GM19043 (cell line): ENCODE measurements at regions not wholly inside any gene's neighbourhood (a gene's known extent, or its start where the extent isn't known, plus 50 kb on each side); places are given as distances from the start of the nearest gene placed in this dataset.
"Not testable (repeated sequence)": the region's sequence is repeated elsewhere in the genome, so short reads cannot be mapped to it uniquely, and the experiment has no call there.

Source experiments
- ATAC-seq: cut with Tn5 transposase; IDR thresholded peaks from one replicate; pipeline ENCODE4 v1.9.1; 2021; ENCODE audit warnings: low read depth; ENCODE audit not compliant: unreplicated experiment

- ATAC-seq = peak; percentile 49
Observed at GRCh38 chrY:26167332-26167731, 545.4 kb downstream of the CDY1 start.

GRCh38 chrY:26179326-26179725, 557.4 kb downstream of the CDY1 start:
- ATAC-seq = not testable (repeated sequence)

DNA sequence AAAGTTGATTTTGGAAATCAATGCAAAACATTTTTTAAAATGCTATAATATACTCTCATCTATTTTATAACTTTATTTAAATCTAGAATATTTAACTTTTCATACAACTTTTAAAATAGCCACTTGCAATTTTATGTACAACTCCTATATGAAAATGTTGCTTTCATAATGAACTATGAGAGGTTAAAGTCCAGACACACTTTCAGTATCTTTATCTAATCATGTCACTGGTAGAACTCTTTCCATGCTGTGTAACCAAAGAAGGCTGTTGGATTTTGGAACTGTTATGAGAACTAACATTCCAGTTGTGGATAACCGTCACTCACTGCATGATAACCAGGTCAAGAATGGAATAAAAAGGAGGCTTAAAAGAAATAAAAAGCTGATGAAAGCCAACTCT, 603.1 kb downstream of the CDY1 start:
- ATAC-seq = peak; percentile 7

GRCh38 chrY:26225468-26225867, 603.6 kb downstream of the CDY1 start:
- ATAC-seq = peak; percentile 68

DNA sequence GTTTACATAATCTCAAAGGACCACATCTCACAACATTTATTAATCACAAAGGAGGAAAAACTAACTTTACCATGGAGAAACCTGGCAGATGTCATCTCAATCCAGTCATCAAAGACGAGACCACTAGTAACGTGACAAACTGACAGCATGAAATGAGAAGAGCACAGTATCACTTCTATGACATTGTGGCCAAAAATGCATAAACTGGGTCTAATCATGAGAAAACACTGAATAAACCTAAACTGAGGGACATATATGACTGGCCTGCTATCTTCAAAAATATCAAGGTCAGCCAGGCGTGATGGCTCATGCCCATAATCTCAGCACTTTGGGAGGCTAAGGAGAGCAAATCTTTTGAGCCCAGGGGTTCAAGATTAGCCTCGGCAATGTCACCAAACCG, 619.0 kb downstream of the CDY1 start:
- ATAC-seq = not testable (repeated sequence)

DNA sequence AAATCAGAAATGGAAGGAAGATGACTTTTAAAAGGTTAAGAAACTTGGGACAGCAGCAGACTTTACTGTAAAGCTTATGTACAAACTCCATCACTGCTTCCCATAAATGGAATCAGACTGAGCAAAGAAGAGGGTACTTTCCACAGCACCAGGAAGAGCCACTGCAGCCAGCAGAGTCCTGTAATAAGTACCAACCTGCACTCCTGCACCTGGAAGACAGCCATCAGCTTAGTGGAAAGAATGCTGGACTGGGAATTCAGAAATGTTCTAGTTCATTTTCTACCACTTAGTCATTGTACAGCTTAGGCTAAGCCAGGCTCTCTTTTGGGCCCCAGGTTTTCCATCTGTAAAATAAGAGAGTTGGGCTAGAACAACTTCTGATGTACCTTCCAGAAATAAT, 632.3 kb downstream of the CDY1 start:
- ATAC-seq = not testable (repeated sequence)

GRCh38 chrY:26265449-26265848, 643.5 kb downstream of the CDY1 start:
- not testable (repeated sequence) for ATAC-seq

DNA sequence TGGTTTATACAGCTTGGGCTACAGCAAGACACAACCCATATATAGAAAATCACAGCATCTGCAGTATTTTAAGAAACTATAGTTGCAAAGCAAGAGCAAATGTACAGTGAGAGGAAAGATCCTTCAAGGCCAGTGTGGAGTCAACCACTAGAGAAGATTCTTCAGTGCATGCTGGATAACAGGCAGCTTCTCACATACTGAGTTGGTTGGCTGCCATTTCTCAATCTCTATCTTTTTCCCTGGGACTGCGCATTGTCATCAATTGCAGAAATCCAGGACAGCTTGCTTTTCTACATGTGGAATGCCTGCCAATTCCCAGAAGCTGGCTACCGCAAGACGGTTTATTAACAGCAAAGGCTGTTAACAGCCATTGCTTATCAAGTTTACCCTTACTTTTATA, 646.5 kb downstream of the CDY1 start:
- ATAC-seq = not testable (repeated sequence)

DNA sequence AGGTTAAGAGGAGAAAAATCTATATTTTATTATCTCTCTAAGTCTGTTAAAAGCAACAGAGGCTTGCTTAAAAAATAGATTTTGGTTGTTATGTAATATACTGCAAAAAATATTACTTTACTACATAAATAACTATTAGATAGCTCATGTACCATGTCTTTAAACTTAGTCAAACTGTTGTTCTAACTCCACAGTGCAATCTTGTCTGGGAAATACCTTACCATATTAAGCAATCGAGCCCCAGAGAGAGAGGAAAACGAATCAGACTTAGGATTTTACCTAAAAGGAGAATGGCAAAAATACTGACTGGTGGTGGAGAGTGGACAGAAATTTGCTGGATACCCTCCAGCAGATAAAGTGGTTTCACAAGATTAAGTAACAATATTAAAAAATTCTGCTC, 647.0 kb downstream of the CDY1 start:
- ATAC-seq = not testable (repeated sequence)

DNA sequence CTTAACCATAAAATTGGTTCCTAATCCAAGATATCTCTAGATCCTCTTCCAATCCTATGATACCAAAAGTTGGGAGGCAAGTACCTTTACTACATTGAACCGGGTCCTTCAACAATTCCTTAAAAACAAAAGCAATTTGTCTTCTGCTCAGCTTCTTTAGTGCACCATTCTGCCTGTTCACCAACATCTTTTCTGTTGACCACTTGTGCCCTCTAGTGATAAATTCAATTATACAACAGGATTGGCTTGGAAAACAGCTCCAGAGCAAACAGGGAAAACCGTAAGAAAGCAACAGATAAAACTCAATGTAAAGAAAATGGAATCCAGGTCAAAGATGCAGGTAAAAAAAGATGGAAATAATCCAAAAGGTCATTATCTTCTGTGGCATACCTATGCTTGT, 651.2 kb downstream of the CDY1 start:
- not testable (repeated sequence) for ATAC-seq

DNA sequence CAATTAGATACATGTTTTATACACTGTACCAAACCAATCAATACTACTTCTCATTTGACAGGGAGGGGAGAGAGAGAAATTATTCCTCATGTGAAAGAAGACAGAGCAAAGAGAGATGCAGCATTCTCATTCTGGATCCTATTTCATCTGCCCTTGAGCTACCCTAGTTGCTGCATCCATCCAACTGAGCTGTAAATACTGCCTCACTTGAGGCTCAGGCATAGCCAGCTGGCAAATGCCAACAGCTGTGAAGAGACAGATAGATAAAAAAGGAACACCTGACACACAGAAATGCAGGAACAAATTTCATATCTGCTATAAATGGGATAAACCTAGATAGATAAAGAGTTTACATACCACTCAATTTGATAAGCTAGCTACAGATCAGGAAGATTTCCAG, 684.1 kb downstream of the CDY1 start:
- ATAC-seq = not testable (repeated sequence)

GRCh38 chrY:26306630-26307385, 684.9 kb downstream of the CDY1 start:
- not testable (repeated sequence) for ATAC-seq

DNA sequence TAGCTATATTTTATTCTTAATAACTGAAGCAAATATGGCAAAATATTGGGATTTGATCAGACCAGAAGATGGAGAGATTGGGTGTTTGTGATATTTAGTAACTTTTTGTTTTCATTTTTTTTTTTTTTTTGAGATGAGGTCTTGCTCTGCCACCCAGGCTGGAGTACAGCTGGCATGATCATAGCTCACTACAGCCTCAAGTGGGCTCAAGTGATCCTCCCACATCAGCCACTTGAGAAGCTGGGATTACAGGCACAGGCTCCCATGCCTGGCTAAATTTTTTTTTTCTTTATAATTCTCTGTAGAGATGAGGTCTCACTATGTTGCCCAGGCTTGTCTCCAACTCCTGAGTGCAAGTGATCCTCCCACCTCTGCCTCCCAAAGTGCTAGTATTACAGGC, 686.4 kb downstream of the CDY1 start:
- ATAC-seq = not testable (repeated sequence)

- ATAC-seq = not testable (repeated sequence)
Observed at GRCh38 chrY:26315065-26315464, 693.1 kb downstream of the CDY1 start.

DNA sequence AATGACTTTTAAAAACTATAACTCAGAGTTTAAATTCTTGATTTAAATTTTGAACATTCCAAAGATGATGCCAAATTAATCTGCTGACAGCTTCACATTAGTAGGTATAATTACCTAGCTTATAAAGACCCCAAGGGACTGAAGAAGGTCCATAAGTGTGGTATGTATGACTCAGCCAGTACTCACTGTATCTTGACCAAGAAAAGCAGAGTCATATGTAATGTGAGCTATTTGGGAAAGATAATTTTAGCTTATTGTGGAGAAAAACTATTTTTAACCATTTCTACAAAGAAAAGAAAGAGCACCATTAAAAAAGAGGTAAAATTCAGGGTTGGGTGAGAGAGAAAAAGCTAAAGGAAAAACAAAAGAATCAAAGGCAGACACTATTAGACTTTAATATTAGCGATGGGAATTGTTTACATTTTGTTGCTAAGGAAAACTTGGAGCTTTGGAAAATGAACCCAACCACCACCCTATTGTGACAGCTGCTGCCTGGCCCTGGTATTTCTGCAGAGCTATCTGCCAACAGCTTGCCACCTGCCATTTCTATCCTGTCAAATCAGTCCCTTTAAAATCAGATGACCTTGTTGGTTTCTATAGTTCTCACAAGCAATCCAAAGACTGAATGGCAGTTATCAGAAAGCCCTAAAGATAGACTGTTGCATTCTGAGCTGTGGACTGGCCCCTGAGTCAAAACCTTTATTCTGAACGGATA, 697.7 kb downstream of the CDY1 start:
- not testable (repeated sequence) for ATAC-seq

DNA sequence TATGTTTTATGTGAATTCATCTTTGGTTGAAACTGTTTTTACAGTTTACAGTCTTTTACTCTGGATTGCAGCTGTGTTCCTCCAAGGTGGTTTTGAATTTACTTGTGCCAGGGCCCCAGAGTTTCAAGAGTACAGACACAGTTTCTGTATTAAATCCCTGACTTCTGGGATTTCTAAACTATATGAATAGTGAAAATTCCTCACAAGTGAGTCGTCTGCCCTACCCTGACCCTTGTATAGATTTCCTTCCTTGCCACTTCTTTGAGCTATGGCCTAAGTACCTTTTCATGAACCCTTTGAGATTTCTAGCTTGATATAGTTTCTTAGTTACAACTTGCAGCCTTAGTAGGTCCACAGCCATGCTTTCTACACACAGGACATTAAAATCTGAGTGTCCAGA, 700.8 kb downstream of the CDY1 start:
- ATAC-seq = not testable (repeated sequence)

- ATAC-seq = not testable (repeated sequence)
Observed at GRCh38 chrY:26352931-26353330, 731.0 kb downstream of the CDY1 start.

- ATAC-seq = no peak
Observed at GRCh38 chrY:26354191-26354590, 732.3 kb downstream of the CDY1 start.

DNA sequence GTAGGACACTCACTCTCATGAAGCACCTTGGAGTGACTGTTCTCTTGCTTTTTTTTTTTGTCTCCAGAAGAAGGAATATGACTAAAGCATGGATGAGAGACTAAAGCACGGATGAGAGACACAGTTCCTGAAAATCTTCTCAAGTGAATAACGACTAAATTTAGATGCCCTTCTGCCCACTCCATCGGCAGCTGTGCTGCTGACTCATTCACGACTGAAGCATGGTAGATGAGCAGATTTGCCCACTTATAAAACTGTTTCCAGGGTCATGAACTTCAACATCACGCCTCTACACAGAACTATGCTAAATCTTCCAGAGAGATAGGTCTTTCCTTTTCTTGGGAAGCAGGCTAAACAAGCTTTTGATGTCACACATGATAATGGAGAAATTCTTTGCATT, 738.0 kb downstream of the CDY1 start:
- ATAC-seq = not testable (repeated sequence)

DNA sequence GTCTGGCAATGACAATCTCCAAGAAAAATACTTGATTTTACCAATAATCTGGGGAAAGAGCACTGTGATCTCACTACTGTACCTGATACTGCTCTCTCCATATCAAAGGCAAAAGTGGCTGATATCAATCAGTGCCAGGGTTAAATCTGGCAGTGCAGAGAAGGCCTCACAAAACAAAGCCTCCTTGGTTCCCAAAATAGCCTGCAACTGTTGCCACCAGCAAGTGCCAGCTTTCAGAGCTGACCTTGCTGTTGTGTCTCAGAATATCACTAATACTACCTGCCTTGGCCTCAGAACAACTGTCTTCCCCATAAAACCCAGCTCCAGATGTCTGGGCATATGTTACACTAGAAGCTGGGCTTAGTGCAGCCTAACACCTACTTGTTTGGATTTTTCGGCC, 738.6 kb downstream of the CDY1 start:
- ATAC-seq = not testable (repeated sequence)

- not testable (repeated sequence) for ATAC-seq
Observed at GRCh38 chrY:26363442-26363841, 741.5 kb downstream of the CDY1 start.

DNA sequence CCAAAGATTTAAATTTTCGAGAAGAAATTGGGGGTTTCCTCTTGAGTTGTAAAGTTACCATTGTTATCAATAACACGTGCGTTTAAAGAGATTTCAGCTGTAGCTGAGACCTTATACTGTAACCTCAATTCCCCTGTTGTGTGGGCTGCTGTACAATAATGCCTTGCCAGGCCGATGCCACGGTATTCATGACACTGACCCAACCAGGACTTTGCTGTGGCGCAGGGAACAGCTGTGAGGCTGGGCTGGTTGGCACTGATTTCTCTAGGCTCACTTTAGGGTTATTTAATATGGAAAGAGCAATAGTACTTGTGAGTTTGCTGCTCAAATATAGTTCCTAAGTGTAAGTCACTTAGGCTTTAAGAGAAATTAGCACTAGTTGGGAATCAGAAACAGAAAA, 744.2 kb downstream of the CDY1 start:
- not testable (repeated sequence) for ATAC-seq
